T-cell (primary cell): ENCODE measurements at regions not wholly inside any gene's neighbourhood (a gene's known extent, or its start where the extent isn't known, plus 50 kb on each side); places are given as distances from the start of the nearest gene placed in this dataset.
"Not testable (repeated sequence)": the region's sequence is repeated elsewhere in the genome, so short reads cannot be mapped to it uniquely, and the experiment has no call there.

Experiments
- ATAC-seq, 4 experiments: fragments of 200-7000 bp in 3 of 4; fragments of 150-1000 bp in 1 of 4; cut with Tn5 transposase; replicated peaks in 1 of 4; 1 replicate in 3 of 4; 2 replicates in 1 of 4; pipeline ENCODE4 v1.10.0; 2021; ENCODE audit warnings: moderate library complexity in 3 of 4, mild to moderate bottlenecking in 2 of 4, moderate number of reproducible peaks in 1 of 4
- CTCF ChIA-PET, 2 donors: fragments of 300-600 bp; sonication (Branson Sonifier 250); formaldehyde crosslinking; loops; one replicate each; lab custom pipeline; 2022; ENCODE audit warnings: antibody characterized with exemption in 2 of 2; lab: Charles Lee
- POLR2A ChIA-PET, 2 donors: fragments of 300-600 bp; sonication (Branson Sonifier 250); formaldehyde crosslinking; loops; one replicate each; lab custom pipeline; 2022; ENCODE audit warnings: antibody characterized with exemption in 2 of 2; lab: Charles Lee
- DNase-seq, 35 experiments: peaks; one replicate each; pipeline versions ENCODE4 v3.0.0 to v3.0.0-alpha.2; 2013 to 2023
- H3K27ac ChIP-seq: one replicate; pipeline ENCODE4 v1.5.1; 2013; ENCODE audit warnings: low read length
- H3K27me3 ChIP-seq, 2 experiments: replicated peaks in 1 of 2; 1 replicate in 1 of 2; 2 replicates in 1 of 2; pipeline versions ENCODE4 v1.6.1 to v1.7.0; 2013; ENCODE audit warnings: low read length in 1 of 2, mixed read lengths in 1 of 2; ENCODE audit not compliant: control insufficient read depth in 2 of 2, insufficient read depth in 2 of 2; ENCODE audit errors: extremely low read depth in 1 of 2
- H3K36me3 ChIP-seq, 2 donors: 1 replicate in 1 of 2; 2 replicates in 1 of 2; pipeline versions ENCODE4 v1.6.1 to v1.7.0; 2013; ENCODE audit warnings: low read length in 1 of 2; ENCODE audit not compliant: control insufficient read depth in 2 of 2, insufficient read depth in 1 of 2; ENCODE audit errors: extremely low read depth in 1 of 2
- H3K4me1 ChIP-seq, 2 experiments: 1 replicate in 1 of 2; 2 replicates in 1 of 2; pipeline versions ENCODE4 v1.6.1 to v1.7.0; 2013; ENCODE audit warnings: low read length in 2 of 2, mixed read lengths in 1 of 2; ENCODE audit not compliant: insufficient read depth in 2 of 2, control insufficient read depth in 1 of 2; ENCODE audit errors: extremely low read depth in 1 of 2
- H3K4me3 ChIP-seq, 2 donors: 1 replicate in 1 of 2; 2 replicates in 1 of 2; pipeline versions ENCODE4 v1.5.1 to v1.7.0; 2013; ENCODE audit warnings: mild to moderate bottlenecking in 2 of 2, low read length in 1 of 2, moderate library complexity in 1 of 2; ENCODE audit not compliant: control insufficient read depth in 1 of 2; ENCODE audit errors: extremely low read depth in 1 of 2
- H3K9me3 ChIP-seq: 2 replicates; pipeline ENCODE4 v1.7.0; 2013
- H3K27ac Mint-ChIP-seq, 2 donors: one replicate each; pipeline ENCODE4 v1.8.0; 2020 to 2021; ENCODE audit warnings: mild to moderate bottlenecking in 2 of 2, mixed read lengths in 2 of 2
- H3K27me3 Mint-ChIP-seq, 2 donors: one replicate each; pipeline ENCODE4 v1.8.0; 2021 to 2022; ENCODE audit warnings: mixed read lengths in 2 of 2
- H3K36me3 Mint-ChIP-seq: one replicate; pipeline ENCODE4 v1.8.0; 2021; ENCODE audit warnings: mixed read lengths
- H3K4me1 Mint-ChIP-seq, 3 donors: one replicate each; pipeline ENCODE4 v1.8.0; 2020 to 2022; ENCODE audit warnings: mixed read lengths in 3 of 3, mild to moderate bottlenecking in 1 of 3
- H3K4me3 Mint-ChIP-seq, 3 donors: one replicate each; pipeline ENCODE4 v1.8.0; 2020 to 2022; ENCODE audit warnings: mild to moderate bottlenecking in 3 of 3, mixed read lengths in 3 of 3, moderate library complexity in 3 of 3
- H3K9me3 Mint-ChIP-seq, 3 donors: one replicate each; pipeline ENCODE4 v1.8.0; 2020 to 2022; ENCODE audit warnings: mixed read lengths in 3 of 3
- WGBS: methylation state at CpG from one replicate; pipeline ENCODE4 v1.1.5; 2013; ENCODE audit warnings: missing lambda C conversion rate; ENCODE audit not compliant: insufficient coverage; 5-methylcytosine and 5-hydroxymethylcytosine counted together

DNA sequence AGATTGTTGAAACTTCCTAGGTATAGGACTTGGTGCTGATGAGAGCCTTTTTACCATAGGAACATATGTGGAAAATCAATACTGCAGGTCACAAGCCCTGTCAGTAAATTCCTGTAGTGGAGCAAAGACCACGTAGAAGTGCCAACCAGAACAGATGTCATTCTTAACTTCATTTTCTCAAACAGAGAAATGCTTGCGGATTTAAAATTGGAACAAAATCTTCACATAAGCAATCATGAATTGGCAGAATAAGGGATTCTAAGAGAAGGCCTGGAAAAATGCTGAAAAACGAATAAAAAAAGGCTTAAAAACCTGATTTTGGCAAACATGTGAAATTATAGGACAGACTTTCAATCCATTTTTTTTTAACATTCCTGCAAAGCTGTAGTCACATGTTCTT, 80.8 kb upstream of the SMIM30 start:
- no peaks in the 10 kb centered on the region for H3K4me1 ChIP-seq
- ChIA-PET POLR2A (no interaction called here), CTCF (no interaction called here)
- Mint-ChIP-seq H3K9me3 (no peaks in the 10 kb centered on the region), H3K36me3 (no peaks in the 10 kb centered on the region), H3K4me3 (no peak overlapping the region), H3K27ac (no peak overlapping the region), H3K27me3 (no peaks in the 10 kb centered on the region), H3K4me1 (no peaks in the 10 kb centered on the region)
- H3K36me3 ChIP-seq, result no peaks in the 10 kb centered on the region
- H3K27me3 ChIP-seq, result no peaks in the 10 kb centered on the region
- H3K27ac ChIP-seq, result no peak overlapping the region
- H3K9me3 ChIP-seq, result no peaks in the 10 kb centered on the region
- no peak overlapping the region for H3K4me3 ChIP-seq
- no CpG with 5 or more reads among the region's 3 CpGs for WGBS
- DNase-seq (no peak), ATAC-seq (no peak)

- H3K27me3 Mint-ChIP-seq, result no peaks in the 10 kb centered on the region
- no peaks in the 10 kb centered on the region for H3K36me3 ChIP-seq
- no CpG with 5 or more reads among the region's 2 CpGs for WGBS
- no peaks in the 10 kb centered on the region for H3K4me1 Mint-ChIP-seq
- H3K4me3 Mint-ChIP-seq, result no peak overlapping the region
- H3K4me3 ChIP-seq, result no peak overlapping the region
- no peaks in the 10 kb centered on the region for H3K9me3 ChIP-seq
- DNase-seq (no peak), ATAC-seq (no peak)
- ChIA-PET CTCF (no interaction called here), POLR2A (no interaction called here)
- no peak overlapping the region for H3K27ac ChIP-seq
- H3K27me3 ChIP-seq, result no peaks in the 10 kb centered on the region
- no peaks in the 10 kb centered on the region for H3K9me3 Mint-ChIP-seq
- H3K27ac Mint-ChIP-seq, result no peak overlapping the region
- no peaks in the 10 kb centered on the region for H3K36me3 Mint-ChIP-seq
- H3K4me1 ChIP-seq, result no peaks in the 10 kb centered on the region
Observed at GRCh38 chr7:113198226-113198625, 79.9 kb upstream of the SMIM30 start.

DNA sequence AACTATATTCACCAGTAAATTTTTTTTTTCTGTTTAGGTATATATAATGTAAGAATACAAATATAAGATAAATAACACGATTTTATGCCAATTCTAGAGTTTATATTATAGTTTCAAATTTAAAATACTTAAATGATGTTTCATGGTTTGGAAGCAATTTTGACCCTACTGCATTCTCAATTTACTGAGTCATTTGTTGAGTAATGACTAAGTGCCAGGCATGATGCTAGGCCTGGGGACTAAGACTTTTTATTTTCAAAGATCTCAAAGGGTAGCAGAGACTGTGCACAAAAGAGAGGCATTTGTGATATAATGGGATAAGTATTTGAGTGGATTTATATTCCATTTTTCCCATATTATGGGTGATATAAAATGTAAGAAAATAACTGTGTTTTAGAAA, 78.9 kb upstream of the SMIM30 start:
- Mint-ChIP-seq H3K27me3 (no peaks in the 10 kb centered on the region), H3K4me3 (no peak overlapping the region), H3K9me3 (no peaks in the 10 kb centered on the region), H3K36me3 (no peaks in the 10 kb centered on the region), H3K27ac (no peak overlapping the region), H3K4me1 (no peaks in the 10 kb centered on the region)
- no peaks in the 10 kb centered on the region for H3K9me3 ChIP-seq
- ChIA-PET POLR2A (no interaction called here), CTCF (no interaction called here)
- WGBS, result no CpG with 5 or more reads among the region's 1 CpG
- no peak overlapping the region for H3K4me3 ChIP-seq
- ATAC-seq, result no peak
- H3K27ac ChIP-seq, result no peak overlapping the region
- no peaks in the 10 kb centered on the region for H3K27me3 ChIP-seq
- DNase-seq, result no peak
- H3K36me3 ChIP-seq, result no peaks in the 10 kb centered on the region
- no peaks in the 10 kb centered on the region for H3K4me1 ChIP-seq

DNA sequence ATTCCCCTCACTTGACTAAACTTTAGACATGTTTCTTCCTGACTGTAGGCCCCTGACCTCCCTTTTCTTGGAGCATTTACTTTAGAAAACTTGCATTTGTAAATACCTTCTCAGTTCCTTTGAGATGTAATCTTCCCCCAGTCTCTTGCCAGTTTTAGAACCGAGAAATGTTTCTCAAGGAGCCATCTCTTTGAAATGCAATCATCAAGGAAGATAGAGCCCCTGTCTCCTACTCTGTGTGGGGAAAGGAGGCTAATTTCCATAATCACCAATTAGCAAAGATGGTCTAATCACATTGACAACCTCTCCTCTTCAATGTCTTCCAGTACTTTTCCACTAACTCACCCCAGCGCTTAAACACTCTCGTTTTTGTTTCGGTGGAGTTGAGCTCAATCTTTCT, 70.0 kb upstream of the SMIM30 start:
- H3K36me3 Mint-ChIP-seq, result no peaks in the 10 kb centered on the region
- ATAC-seq (no peak), DNase-seq (no peak)
- no peak overlapping the region for H3K27ac ChIP-seq
- no peaks in the 10 kb centered on the region for H3K4me1 Mint-ChIP-seq
- H3K9me3 ChIP-seq, result no peaks in the 10 kb centered on the region
- no peaks in the 10 kb centered on the region for H3K36me3 ChIP-seq
- no peak overlapping the region for H3K4me3 Mint-ChIP-seq
- H3K27me3 ChIP-seq, result peaks cover 0 to 2% of the 10 kb centered on the region in 2 experiments
- H3K27me3 Mint-ChIP-seq, result peaks cover 0 to 8% of the 10 kb centered on the region in 2 donors
- H3K27ac Mint-ChIP-seq, result no peak overlapping the region
- H3K9me3 Mint-ChIP-seq, result no peaks in the 10 kb centered on the region
- POLR2A ChIA-PET, result no interaction called here
- CTCF ChIA-PET, result no interaction called here
- H3K4me1 ChIP-seq, result no peaks in the 10 kb centered on the region
- 60% methylated on average over 1 of the region's 4 CpGs for WGBS
- H3K4me3 ChIP-seq, result no peak overlapping the region

DNA sequence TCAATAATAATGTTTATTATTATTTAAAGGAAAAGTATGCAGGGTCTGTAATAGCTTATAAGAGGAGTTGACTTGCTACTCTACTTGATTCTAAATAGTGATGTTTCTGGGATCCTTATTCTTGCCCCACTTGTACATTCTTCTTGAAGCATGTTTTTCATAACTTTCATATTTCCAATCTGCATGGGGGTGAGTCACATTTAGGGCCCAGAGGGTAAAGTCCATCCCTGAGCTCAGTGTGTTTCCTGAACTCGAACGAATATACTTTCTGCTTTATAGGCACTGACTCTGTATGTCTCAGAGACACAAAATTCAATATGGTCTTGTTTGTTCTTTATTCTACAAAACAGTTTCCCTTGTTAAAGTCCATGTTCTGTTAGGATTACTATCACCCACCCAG, 61.0 kb upstream of the SMIM30 start:
- Mint-ChIP-seq H3K27me3 (peaks cover 0 to 3% of the 10 kb centered on the region in 2 donors), H3K27ac (no peak overlapping the region), H3K36me3 (no peaks in the 10 kb centered on the region), H3K9me3 (no peaks in the 10 kb centered on the region), H3K4me1 (no peaks in the 10 kb centered on the region), H3K4me3 (no peak overlapping the region)
- ChIA-PET CTCF (no interaction called here), POLR2A (no interaction called here)
- Histone ChIP-seq H3K4me3 (no peak overlapping the region), H3K36me3 (no peaks in the 10 kb centered on the region), H3K27me3 (no peaks in the 10 kb centered on the region), H3K27ac (no peak overlapping the region), H3K9me3 (no peaks in the 10 kb centered on the region), H3K4me1 (no peaks in the 10 kb centered on the region)
- no peak for ATAC-seq
- no CpG with 5 or more reads among the region's 2 CpGs for WGBS
- DNase-seq, result no peak

- Mint-ChIP-seq H3K36me3 (no peaks in the 10 kb centered on the region), H3K4me1 (no peaks in the 10 kb centered on the region), H3K4me3 (no peak overlapping the region), H3K27me3 (peaks cover 6 to 12% of the 10 kb centered on the region in 2 donors), H3K9me3 (no peaks in the 10 kb centered on the region), H3K27ac (no peak overlapping the region)
- Histone ChIP-seq H3K4me1 (no peaks in the 10 kb centered on the region), H3K4me3 (no peak overlapping the region), H3K36me3 (no peaks in the 10 kb centered on the region), H3K27me3 (peaks cover 0 to 3% of the 10 kb centered on the region in 2 experiments), H3K9me3 (no peaks in the 10 kb centered on the region), H3K27ac (no peak overlapping the region)
- POLR2A ChIA-PET, result interaction anchor here in 1 of 2 donors (0.6 to 0.7 kb wide), 2 partner anchors 13 to 588 kb away, joined by 3 read pairs; no protein-coding TSS in a partner anchor
- DNase-seq (no peak), ATAC-seq (no peak)
- CTCF ChIA-PET, result interaction anchor here in 1 of 2 donors (0.6 kb wide), 1 partner anchor 94 kb away, joined by 4 read pairs; no protein-coding TSS in a partner anchor
- no CpG with 5 or more reads among the region's 3 CpGs for WGBS
Observed at GRCh38 chr7:113176836-113177235, 58.5 kb upstream of the SMIM30 start.

GRCh38 chr7:113176180-113176579, 57.8 kb upstream of the SMIM30 start:
- not testable (repeated sequence) for H3K4me3 Mint-ChIP-seq, H3K27me3 ChIP-seq, H3K27ac ChIP-seq, H3K36me3 ChIP-seq, ATAC-seq, DNase-seq, H3K9me3 Mint-ChIP-seq, H3K4me3 ChIP-seq, H3K9me3 ChIP-seq, H3K4me1 ChIP-seq, H3K27ac Mint-ChIP-seq, H3K36me3 Mint-ChIP-seq, H3K4me1 Mint-ChIP-seq
- CTCF ChIA-PET, result interaction anchor here in 1 of 2 donors (0.6 kb wide), 1 partner anchor 95 kb away, joined by 4 read pairs; no protein-coding TSS in a partner anchor
- POLR2A ChIA-PET, result interaction anchor here in 1 of 2 donors (0.6 to 0.7 kb wide), 2 partner anchors 13 to 587 kb away, joined by 3 read pairs; no protein-coding TSS in a partner anchor
- peaks cover 6 to 12% of the 10 kb centered on the region in 2 donors for H3K27me3 Mint-ChIP-seq
